HG02571 (cell line): ENCODE measurements at regions not wholly inside any gene's neighbourhood (a gene's known extent, or its start where the extent isn't known, plus 50 kb on each side); places are given as distances from the start of the nearest gene placed in this dataset.

ENCODE experiments used
- ATAC-seq: cut with Tn5 transposase; IDR thresholded peaks from one replicate; pipeline ENCODE4 v1.9.1; 2021; ENCODE audit warnings: mild to moderate bottlenecking, moderate library complexity; ENCODE audit not compliant: unreplicated experiment

- ATAC-seq: no peak
Observed at GRCh38 chr18:10402871-10403559, 51.4 kb upstream of the APCDD1 start.

DNA sequence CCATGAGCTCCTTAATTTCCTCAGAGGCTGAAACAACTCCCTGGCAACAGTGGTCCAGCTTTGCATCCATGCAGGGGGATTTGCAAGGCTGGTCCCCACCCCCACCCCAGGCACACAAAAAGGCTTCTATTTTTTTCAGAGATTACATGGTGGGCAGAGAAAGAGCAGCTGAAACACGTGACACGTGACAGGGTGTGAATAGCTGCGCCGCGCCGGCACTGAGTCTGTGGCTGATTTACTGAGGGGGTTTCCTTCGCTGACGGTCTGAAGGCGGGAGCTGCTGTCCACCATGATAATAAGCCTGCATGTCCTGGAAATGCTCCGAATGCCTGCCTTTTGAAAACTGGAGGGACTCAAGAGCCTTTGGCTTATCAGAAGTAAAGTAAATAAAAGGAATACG, 50.7 kb upstream of the APCDD1 start:
- no peak for ATAC-seq

DNA sequence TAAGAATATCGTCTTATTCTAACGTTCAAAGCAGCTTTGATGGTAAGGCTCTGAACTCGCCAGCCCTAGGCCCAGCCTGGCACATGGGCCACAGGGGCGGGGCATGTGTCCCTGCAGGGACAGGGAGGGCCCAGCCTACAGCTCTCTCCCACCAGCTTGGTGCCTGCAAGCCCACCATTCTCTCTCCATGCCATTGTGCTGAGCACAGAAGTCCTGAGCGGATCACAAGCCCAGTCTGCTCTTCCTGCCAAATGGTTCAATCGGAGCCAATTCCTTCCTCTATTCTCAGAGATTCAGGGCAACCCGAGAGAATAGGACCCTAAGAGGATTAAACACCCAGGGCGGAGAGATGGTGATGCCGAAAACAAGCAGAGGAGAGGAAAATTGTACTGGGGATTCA, 50.3 kb upstream of the APCDD1 start:
- ATAC-seq: no peak
